ENCODE measurements at regions not wholly inside any gene's neighbourhood (a gene's known extent, or its start where the extent isn't known, plus 50 kb on each side); places are given as distances from the start of the nearest gene placed in this dataset.

- TF ChIP-seq EZH2phosphoT487 (IDR thresholded peaks at IDR 0.05) (no peak), EZH2 (IDR thresholded peaks at IDR 0.05) (no peak)
- TF ChIP-seq, protein P1, sequence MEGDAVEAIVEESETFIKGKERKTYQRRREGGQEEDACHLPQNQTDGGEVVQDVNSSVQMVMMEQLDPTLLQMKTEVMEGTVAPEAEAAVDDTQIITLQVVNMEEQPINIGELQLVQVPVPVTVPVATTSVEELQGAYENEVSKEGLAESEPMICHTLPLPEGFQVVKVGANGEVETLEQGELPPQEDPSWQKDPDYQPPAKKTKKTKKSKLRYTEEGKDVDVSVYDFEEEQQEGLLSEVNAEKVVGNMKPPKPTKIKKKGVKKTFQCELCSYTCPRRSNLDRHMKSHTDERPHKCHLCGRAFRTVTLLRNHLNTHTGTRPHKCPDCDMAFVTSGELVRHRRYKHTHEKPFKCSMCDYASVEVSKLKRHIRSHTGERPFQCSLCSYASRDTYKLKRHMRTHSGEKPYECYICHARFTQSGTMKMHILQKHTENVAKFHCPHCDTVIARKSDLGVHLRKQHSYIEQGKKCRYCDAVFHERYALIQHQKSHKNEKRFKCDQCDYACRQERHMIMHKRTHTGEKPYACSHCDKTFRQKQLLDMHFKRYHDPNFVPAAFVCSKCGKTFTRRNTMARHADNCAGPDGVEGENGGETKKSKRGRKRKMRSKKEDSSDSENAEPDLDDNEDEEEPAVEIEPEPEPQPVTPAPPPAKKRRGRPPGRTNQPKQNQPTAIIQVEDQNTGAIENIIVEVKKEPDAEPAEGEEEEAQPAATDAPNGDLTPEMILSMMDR (IDR thresholded peaks at IDR 0.05): no peak
These were observed 147.3 kb upstream of the SSTR4 start for GRCh38 chr20:22887796-22888195.
